ENCODE measurements at regions not wholly inside any gene's neighbourhood (a gene's known extent, or its start where the extent isn't known, plus 50 kb on each side); places are given as distances from the start of the nearest gene placed in this dataset.

DNA sequence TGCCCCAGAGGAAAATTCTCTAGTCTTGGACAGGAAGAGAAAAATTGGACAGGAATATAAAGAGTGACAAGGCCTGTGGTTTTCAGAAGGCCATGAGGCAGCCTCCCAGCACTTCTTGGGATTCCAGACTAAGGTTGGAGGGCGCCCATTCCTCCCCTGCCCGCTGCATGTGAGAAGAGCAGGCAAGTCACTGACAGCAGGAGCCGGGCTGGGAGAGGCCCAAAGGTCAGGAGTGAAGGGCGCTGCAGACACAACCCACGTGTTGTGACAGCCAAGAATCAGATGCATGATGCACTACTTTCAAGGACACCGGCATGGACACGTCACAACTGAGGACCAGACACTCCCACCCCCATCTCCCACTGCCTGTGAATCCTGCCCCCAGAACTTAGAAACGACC, 256.7 kb downstream of the CBLN1 start:
- no peak for ATAC-seq (ENCODE audit: low FRiP score)
- no peak for DNase-seq (ENCODE audit: low spot score)
- TF ChIP-seq, protein P1, sequence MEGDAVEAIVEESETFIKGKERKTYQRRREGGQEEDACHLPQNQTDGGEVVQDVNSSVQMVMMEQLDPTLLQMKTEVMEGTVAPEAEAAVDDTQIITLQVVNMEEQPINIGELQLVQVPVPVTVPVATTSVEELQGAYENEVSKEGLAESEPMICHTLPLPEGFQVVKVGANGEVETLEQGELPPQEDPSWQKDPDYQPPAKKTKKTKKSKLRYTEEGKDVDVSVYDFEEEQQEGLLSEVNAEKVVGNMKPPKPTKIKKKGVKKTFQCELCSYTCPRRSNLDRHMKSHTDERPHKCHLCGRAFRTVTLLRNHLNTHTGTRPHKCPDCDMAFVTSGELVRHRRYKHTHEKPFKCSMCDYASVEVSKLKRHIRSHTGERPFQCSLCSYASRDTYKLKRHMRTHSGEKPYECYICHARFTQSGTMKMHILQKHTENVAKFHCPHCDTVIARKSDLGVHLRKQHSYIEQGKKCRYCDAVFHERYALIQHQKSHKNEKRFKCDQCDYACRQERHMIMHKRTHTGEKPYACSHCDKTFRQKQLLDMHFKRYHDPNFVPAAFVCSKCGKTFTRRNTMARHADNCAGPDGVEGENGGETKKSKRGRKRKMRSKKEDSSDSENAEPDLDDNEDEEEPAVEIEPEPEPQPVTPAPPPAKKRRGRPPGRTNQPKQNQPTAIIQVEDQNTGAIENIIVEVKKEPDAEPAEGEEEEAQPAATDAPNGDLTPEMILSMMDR (IDR thresholded peaks at IDR 0.05), result no peak

DNA sequence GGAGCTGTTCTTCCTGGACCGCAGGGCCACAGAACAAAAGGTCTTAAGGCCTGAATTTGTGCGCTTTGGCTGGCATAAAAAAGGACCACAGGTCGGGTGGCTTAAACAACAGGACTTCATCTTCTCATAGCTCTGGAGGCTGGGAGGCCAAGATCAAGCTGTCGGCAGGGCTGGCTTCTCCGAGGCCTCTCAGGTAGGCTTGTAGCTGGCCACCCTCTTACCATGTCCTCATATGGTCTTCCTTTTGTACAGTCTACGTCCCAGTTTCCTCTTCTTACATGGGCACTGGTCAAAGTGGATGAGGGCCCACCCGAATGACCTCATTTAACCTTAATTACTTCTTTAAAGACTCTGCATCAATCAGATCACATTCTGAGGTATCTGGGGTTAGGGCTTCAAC, 257.6 kb downstream of the CBLN1 start:
- DNase-seq (ENCODE audit: low spot score) (no peak), ATAC-seq (ENCODE audit: low FRiP score) (no peak)
- TF ChIP-seq, protein P1 (IDR thresholded peaks at IDR 0.05), result no peak

DNA sequence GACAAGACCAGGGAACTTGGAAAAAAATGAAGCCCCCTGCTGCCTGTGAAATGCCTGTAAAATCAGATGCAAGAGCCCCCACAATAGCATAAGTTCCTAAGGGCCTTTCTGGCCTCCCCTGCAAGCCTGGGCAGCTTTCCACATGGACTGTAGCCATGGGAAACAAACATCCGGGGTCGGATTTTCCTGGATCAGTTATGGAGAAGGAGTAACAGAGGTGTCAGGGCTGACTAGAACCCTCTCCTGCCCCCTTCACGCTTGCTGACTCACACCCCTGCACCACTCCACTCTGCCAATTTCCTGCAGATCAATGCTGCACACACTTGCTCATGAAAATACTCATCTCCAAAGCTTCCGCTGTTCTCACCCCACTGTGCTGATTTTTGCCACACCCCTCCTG, 258.6 kb downstream of the CBLN1 start:
- DNase-seq (ENCODE audit: low spot score) (no peak), ATAC-seq (ENCODE audit: low FRiP score) (no peak)
- TF ChIP-seq, protein P1 (IDR thresholded peaks at IDR 0.05), result no peak

DNA sequence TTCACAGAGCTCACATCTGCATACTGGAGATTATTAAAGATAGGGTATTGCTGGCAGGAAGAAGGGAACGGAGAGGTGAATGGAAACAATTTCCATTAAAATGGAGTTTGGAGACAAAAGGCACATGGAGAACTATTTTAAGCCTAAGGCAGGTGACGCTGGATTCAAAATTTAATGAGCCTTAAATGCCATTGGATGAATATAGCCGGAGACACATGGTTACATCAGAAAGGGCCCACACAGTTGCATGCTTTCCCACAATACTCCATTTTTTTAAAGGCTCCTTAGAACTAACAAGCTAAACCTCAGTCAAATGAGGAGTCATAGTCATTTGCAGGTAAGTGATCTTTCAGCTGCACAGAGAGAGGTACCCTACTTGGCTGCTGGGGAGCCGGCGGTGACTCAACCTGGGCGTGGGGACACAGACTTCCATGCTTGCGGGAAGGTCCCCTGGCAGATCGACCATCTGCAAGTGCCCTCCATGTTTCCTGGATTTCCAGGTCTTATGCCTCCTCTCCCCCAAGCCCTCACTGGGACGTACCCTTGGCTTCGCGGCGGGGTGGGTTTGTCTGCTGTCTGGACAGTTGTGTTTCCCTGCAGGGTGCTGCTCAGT, 259.2 kb downstream of the CBLN1 start:
- DNase-seq (ENCODE audit: low spot score) (no peak), ATAC-seq (ENCODE audit: low FRiP score) (no peak)
- TF ChIP-seq, protein P1 (IDR thresholded peaks at IDR 0.05), result no peak

DNA sequence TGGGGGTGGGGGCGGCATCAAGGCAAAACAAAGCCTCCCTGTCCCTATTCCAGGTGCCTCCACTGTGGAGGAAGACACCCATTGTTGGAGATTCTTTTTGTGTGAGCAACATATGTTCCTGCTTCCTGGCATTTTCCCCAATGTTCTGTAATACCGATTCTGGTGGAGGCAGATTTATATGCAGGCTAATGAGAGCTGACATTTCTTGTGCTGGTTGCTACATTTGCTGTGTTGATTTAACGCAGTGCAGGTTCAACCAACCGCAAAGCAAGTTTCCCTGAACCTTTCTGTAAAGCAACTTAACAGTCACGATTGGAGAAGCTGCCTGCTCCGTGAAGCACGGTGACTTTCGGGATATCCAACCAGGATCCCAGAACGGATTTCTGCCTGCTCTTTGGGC, 260.5 kb downstream of the CBLN1 start:
- DNase-seq (ENCODE audit: low spot score), result no peak
- ATAC-seq (ENCODE audit: low FRiP score), result no peak
- TF ChIP-seq, protein P1 (IDR thresholded peaks at IDR 0.05), result no peak

DNA sequence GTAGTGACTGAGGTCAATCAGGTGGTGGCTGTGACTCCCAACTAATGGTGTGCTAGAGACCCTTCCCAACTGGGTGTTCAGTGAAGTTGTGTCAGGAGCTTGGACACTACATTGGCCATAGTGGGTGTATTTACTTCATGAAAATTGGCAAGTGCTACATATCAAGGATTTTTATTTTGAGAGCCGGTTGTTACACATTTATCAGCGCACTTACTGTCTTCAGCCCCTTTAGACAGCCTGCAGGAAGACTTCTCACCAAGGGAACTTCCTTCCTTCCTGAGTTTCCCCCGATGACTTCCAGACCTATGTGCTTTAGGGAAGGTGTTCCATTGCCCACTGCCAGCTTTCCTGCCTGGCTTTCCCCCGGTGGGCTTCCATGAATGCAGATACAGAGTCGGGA, 261.2 kb downstream of the CBLN1 start:
- no peak for DNase-seq (ENCODE audit: low spot score)
- TF ChIP-seq, protein P1 (IDR thresholded peaks at IDR 0.05), result no peak

DNA sequence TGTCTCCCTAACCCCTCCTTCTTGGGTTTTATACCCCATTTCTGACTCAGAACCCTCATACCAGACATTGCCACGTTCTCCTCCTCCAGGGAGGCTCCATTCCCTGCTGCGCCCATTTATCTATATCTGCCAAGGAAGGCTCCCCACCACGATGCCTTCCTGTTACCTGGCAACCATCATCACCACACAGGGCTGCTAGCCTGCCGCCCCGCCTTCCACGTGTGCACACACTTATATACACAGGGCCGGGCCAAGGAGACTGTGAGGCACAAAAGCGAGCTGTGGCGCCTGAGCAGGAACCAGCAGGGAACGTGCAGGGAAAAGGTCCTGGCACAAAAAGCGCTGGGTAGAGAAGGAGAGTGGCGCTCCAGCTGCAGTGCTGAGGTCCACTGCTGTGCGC, 261.8 kb downstream of the CBLN1 start:
- ATAC-seq (ENCODE audit: low FRiP score) (no peak), DNase-seq (ENCODE audit: low spot score) (no peak)
- TF ChIP-seq, protein P1 (IDR thresholded peaks at IDR 0.05), result no peak

More for the DNA sequence above, 261.2 kb downstream of the CBLN1 start:
- no peak for ATAC-seq (ENCODE audit: low FRiP score)

All from omental fat pad (tissue), 3 donors.